ENCODE measurements at regions not wholly inside any gene's neighbourhood (a gene's known extent, or its start where the extent isn't known, plus 50 kb on each side); places are given as distances from the start of the nearest gene placed in this dataset.

DNA sequence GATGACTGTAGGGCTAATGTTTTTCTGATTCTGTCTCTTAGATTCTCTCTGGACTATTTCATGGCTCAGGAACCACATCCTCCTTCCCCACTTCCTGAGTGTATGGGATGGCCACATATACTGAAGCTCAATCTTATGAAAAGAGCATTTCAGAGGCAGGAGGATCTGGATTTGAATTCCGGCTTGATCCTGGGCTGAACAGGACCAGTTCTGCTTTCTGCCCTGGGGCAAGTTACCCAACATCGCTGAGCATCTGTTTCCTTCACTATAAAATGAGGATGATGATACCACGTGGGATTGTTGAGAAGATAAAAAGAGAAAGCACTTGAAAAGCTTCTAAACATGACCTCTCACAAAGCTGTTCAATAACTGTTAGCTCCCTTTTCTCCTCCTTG lies 168.4 kb upstream of the TNFAIP3 start:
- Histone ChIP-seq H3F3A (replicated peaks; ENCODE audit: insufficient read depth) (no peaks in the 10 kb centered on the region), H3K4me2 (no peak overlapping the region), H3K9me3 (no peaks in the 10 kb centered on the region), H3K9me2 (no peaks in the 10 kb centered on the region), H3K27me3 (ENCODE audit: insufficient read depth) (no peaks in the 10 kb centered on the region; the same call in 1 of the 2 replicates), H3K27ac (ENCODE audit: low read depth in 2 of 2, low read length in 1 of 2) (no peak overlapping the region), H2AFZ (ENCODE audit: low read depth) (no peak overlapping the region), H3K4me3 (ENCODE audit: low read depth in 2 of 2, low read length in 1 of 2) (no peak overlapping the region), H3K36me3 (replicated peaks in 1 of 2; ENCODE audit: control insufficient read depth in 1 of 2, insufficient read depth in 2 of 2, low read length in 1 of 2) (no peaks in the 10 kb centered on the region), H3K4me1 (ENCODE audit: control insufficient read depth in 1 of 2, insufficient read depth in 2 of 2, low read depth in 1 of 2, low read length in 1 of 2) (no peaks in the 10 kb centered on the region), H3K79me2 (ENCODE audit: insufficient read depth) (no peaks in the 10 kb centered on the region), H3K9ac (no peak overlapping the region), H4K20me1 (ENCODE audit: insufficient read depth) (no peaks in the 10 kb centered on the region)
- TF ChIP-seq SMC3 (IDR thresholded peaks at IDR 0.05; ENCODE audit: low read depth, low read length): no peak
- TF ChIP-seq, protein P1, sequence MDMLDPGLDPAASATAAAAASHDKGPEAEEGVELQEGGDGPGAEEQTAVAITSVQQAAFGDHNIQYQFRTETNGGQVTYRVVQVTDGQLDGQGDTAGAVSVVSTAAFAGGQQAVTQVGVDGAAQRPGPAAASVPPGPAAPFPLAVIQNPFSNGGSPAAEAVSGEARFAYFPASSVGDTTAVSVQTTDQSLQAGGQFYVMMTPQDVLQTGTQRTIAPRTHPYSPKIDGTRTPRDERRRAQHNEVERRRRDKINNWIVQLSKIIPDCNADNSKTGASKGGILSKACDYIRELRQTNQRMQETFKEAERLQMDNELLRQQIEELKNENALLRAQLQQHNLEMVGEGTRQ (IDR thresholded peaks at IDR 0.05; ENCODE audit: borderline replicate concordance, low read depth, low read length): no peak
- TF ChIP-seq TCF12 (IDR thresholded peaks at IDR 0.05): no peak
- TF ChIP-seq ELF1 (IDR thresholded peaks at IDR 0.05): no peak
- TF ChIP-seq GATA2 (CRISPR knock-in tag; IDR thresholded peaks at IDR 0.05): no peak
- TF ChIP-seq YY1 (IDR thresholded peaks at IDR 0.05; ENCODE audit: low read depth): no peak
- TF ChIP-seq MXI1 (IDR thresholded peaks at IDR 0.05; ENCODE audit: low read depth, low read length): no peak
- TF ChIP-seq, protein P2, sequence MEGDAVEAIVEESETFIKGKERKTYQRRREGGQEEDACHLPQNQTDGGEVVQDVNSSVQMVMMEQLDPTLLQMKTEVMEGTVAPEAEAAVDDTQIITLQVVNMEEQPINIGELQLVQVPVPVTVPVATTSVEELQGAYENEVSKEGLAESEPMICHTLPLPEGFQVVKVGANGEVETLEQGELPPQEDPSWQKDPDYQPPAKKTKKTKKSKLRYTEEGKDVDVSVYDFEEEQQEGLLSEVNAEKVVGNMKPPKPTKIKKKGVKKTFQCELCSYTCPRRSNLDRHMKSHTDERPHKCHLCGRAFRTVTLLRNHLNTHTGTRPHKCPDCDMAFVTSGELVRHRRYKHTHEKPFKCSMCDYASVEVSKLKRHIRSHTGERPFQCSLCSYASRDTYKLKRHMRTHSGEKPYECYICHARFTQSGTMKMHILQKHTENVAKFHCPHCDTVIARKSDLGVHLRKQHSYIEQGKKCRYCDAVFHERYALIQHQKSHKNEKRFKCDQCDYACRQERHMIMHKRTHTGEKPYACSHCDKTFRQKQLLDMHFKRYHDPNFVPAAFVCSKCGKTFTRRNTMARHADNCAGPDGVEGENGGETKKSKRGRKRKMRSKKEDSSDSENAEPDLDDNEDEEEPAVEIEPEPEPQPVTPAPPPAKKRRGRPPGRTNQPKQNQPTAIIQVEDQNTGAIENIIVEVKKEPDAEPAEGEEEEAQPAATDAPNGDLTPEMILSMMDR (IDR thresholded peaks at IDR 0.05): no peak
- no peak for TF ChIP-seq TAF1 (IDR thresholded peaks at IDR 0.05; ENCODE audit: borderline replicate concordance, low read depth, low read length)
- TF ChIP-seq RCOR1 (IDR thresholded peaks at IDR 0.05; ENCODE audit: low read length): no peak
- TF ChIP-seq RFX5 (IDR thresholded peaks at IDR 0.05; ENCODE audit: low read length): no peak
- no peak for TF ChIP-seq TEAD4 (IDR thresholded peaks at IDR 0.05; ENCODE audit: borderline replicate concordance, insufficient read depth)
- no peak for TF ChIP-seq SIN3A (IDR thresholded peaks at IDR 0.05; ENCODE audit: borderline replicate concordance, low read depth, low read length)
- no peak for TF ChIP-seq REST (IDR thresholded peaks at IDR 0.05; ENCODE audit: low read depth, low read length)
- no peak for TF ChIP-seq CHD2 (IDR thresholded peaks at IDR 0.05; ENCODE audit: low read length, partially characterized antibody)
- TF ChIP-seq FOSL2 (IDR thresholded peaks at IDR 0.05; ENCODE audit: borderline replicate concordance, low read depth): no peak
- TF ChIP-seq NFIC (IDR thresholded peaks at IDR 0.05; ENCODE audit: borderline replicate concordance): no peak
- TF ChIP-seq, protein P3, sequence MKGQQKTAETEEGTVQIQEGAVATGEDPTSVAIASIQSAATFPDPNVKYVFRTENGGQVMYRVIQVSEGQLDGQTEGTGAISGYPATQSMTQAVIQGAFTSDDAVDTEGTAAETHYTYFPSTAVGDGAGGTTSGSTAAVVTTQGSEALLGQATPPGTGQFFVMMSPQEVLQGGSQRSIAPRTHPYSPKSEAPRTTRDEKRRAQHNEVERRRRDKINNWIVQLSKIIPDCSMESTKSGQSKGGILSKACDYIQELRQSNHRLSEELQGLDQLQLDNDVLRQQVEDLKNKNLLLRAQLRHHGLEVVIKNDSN (IDR thresholded peaks at IDR 0.05; ENCODE audit: borderline replicate concordance, low read depth): no peak
- no peak for TF ChIP-seq FOXM1 (IDR thresholded peaks at IDR 0.05; ENCODE audit: low read depth)
- TF ChIP-seq RXRA (IDR thresholded peaks at IDR 0.05; ENCODE audit: borderline replicate concordance, low read depth): no peak
- ChIA-PET CTCF (interaction anchor here (0.6 to 1.9 kb wide), 2 partner anchors 10 to 11 kb away, joined by 3 to 7 read pairs; no protein-coding TSS in a partner anchor), POLR2A (no interaction called here)
- 8% methylated on average over 3 of the region's 3 CpGs for WGBS (ENCODE audit: low lambda C conversion rate)
- DNase-seq: no peak

Data from SK-N-SH (cell line).